ENCODE measurements at regions not wholly inside any gene's neighbourhood (a gene's known extent, or its start where the extent isn't known, plus 50 kb on each side); places are given as distances from the start of the nearest gene placed in this dataset.

DNA sequence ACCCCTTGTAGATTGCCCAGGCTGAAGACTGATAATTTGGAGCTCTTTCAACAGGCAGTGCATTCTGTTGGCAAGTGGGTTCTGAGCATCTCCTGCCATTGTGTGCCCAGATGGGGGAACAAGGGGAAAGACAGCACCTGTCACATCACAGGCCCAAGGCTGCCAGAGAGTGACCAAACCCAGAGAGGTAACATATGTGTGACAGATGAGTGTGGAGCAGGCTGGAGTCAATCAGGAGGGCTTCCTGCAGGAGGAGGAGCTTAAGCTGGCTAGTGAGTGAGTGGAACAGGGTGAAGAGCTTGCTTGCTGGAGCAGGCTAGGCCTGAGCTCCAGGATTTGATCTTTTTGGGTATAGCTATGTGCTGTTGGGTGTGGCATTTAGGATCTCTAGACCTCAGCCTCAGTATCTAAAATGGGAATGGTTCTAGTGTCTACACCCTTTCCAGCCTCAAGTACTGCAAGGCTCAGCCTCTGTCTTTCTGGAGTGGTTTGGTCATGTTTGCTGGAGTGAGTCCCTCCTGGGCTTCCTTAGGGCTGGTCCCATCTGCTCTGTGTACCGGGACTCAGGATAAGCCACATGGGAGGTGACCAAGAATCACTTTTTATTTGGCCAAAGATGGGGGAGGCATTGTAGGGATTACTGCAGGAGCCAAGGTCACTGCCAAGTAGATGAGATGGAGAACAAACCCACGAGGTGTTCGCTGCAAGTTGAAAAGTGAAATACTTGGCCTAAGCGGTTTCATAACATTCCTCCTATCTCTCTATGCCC, 152.4 kb upstream of the TSHZ3 start:
- DNase-seq = no peak

DNA sequence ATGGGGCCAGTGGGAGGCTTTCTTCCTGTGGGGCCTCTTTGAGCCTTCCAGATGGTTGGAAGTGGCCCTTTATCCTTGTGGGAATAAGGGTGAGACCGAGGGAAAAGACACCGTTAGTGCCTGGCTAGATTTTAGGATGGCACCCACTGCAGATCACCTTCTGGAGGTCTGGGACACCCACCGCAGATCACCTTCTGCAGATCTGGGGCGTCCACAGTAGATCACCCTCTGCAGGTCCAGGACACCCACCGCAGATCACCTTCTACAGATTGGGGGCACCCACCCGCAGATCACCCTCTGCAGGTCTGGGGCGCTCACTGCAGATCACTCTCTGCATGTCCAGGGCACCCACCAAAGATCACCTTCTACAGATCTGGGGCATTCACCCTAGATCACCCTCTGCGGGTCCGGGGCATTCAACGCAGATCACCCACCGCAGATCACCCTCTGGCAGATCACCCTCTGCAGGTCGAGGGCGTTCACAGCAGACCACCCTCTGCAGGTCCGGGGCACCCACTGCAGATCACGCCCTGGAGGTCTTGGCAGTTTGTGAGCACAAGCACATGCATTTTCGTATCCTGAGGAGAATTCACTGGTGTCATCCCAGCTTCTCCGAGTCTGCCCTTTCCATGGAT, 153.4 kb upstream of the TSHZ3 start:
- DNase-seq = no peak

DNA sequence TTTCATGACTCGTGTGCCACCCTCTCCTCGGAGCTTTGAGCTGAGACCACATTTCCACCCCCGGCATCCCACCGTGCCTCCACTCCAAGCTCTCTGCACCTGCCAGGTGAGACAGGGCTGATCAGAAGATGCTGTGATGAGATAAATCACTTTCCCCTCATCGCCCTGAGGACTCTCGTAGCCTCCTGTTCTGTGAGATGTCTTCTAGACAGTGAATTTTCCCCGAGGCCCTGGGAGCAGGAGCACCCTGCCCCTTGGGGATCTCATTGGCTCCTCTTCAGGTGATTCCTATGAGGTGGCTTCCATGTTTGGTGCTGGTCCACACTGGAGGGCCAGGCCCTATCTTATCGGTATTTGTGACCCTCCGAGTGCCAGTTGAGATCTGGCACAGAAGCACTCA, 154.0 kb upstream of the TSHZ3 start:
- DNase-seq = no peak

DNA sequence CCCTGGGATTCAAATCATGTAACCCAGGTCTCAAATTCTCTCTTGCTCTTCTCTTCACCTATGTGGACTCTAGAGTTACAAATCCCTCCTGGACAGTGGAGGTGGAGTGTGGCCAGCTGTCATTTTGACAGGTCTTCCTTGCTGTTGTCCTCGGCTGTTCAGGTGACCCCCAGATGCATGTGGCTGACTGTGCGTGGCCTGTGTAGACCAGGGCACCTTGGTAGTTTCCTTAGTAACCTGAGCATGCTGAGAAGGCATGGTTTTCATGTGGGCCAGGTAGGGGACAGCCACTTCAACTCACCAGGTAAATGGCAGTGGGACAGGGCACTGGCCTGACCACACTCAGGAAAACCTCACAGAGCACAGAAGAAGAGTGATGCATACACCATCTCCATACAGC, 155.0 kb upstream of the TSHZ3 start:
- no peak for DNase-seq

DNA sequence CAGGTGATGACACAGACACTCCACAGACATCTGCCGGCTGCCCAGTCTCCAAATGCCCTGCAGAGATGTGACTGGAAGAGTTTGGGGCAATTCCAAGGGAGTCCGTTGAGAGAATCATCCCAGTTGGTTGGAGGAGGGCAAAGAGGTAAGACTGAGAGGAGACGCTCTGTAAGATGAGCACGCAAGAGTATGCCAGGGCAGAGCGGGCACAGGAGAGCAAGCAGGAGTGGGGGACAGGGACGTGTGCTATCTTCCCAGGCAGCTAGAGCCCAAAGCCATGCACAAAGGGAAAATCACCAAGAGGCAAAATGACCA, 156.3 kb upstream of the TSHZ3 start:
- DNase-seq = no peak

DNA sequence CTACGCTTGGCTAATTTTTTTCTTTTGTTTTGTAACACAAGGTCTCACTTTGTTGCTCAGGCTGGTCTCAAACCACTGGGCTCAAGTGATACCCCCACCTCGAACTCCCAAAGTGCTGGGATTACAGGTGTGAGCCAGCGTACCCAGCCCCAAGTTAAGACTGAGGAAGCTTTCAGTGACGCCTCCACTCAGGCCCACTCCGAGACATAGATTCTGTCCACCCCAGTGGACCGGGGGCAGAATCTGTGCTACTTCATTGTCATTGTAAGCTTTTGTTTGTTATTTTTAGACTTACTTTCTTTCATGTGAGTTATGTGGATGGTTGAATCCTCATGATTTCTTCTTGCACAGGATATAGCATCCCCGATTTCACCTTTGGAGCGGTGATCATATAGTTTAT, 156.9 kb upstream of the TSHZ3 start:
- DNase-seq = no peak

DNA sequence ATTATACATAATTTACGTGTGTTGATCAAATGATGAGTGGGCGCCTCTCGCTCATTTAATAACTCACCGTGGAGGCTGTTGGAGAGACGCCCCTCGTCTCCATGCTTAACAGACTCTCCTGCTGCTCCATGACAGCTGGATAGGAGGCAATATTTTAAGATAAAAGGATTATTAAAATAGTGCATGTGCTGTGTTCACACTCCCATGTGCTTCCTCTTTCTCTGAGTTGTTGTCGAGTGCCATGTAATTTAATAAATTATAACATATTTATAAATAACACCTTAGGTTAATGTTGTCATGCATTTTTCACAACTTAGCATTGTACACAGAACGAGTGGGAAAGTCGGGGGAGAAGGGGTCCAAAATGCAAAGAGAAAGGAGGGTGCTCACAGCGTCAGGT, 161.4 kb upstream of the TSHZ3 start:
- DNase-seq = no peak

DNA sequence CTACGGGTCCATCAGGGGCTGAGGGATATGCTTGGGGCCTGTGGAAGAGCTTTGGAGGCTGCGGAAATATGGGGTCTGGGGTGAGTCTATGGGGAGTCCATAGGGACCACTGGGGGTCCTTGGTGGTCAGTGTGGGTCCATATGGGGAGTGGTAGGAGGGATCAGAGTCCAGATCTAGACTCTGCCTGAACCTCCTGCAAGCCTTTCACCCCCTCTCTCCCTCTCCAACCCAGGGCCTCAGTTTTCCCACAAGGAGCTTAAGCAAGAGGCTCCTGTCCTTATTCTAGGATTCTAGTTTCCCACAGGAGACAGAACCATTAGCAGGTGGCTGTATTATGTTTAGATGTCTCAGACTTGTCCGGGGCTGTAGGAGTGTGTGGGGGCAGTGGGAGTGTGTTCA, 161.9 kb upstream of the TSHZ3 start:
- no peak for DNase-seq

DNA sequence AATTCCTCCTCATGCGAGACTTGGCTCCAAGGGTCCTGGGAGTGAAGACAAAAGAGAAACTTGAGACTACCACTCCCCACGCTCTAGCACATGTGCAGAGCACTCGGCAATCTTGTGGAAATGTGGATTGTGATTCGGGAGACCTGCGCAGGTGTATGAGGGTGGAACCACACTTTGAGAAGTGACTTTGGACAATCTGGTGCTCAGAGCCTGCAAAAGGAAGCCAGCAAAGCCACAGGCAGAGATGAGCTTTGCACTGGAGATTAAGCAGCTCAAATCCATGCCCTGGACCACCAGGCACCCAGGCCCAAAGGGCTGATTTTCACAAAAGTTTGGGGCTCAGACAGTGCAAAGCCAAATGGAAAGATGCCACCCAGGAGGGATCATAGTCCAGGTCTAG, 162.5 kb upstream of the TSHZ3 start:
- no peak for DNase-seq

DNA sequence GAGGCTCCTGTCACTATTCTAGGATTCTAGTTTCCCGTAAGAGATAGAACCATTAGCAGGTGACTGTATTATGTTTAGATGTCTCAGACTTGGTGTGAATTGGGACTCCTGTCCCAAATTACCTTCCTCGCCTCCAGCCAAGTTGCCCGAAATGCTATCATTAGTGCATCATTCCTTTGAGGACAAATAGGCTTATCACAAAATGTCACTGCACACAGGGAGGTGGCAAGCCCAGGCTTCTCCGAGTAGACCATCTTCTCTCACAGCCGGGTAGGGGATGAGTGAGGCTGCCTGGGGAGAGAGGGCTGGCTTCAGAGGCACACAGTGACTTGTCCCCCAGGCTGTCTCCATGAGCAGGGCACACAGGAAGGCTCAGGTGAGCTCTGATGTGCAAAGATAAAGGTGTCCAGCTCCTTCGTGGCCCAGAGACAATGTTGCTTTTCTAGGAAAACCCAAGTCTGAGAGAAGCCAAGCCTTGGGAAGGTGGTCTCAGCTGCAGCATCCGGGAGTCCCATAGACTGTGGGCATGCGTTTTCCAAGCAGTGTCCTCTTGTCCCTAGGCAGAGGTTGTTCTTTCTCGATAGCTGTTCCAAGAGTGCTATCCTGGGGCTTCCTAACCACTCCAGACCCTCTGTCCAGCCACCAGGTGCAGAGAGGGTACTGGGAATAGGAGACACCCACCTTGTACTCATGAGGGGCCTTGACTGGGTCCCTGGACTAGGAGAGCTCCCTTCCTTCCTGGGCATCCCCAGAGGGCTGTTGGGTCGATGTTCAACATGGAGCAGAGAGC, 163.1 kb upstream of the TSHZ3 start:
- no peak for DNase-seq

DNA sequence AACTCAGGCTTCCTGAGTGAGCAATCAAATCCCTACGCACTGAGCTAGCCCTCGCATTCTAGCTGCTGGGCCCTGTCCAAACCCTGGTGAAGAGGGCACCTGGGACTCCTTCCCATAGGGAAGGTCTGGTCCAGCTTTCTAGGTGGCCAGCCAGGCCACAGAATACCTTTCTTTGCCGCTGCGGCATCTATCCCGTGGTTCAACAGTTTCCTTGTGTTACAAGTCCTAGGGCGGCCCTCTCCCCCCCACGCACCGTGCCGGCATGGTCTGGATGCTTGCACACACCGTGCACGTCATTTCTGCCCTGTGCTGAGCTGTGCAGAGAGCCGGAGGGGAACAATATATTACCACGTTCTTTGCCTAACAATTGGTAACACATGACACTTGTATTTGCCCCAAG, 164.6 kb upstream of the TSHZ3 start:
- DNase-seq = no peak

DNA sequence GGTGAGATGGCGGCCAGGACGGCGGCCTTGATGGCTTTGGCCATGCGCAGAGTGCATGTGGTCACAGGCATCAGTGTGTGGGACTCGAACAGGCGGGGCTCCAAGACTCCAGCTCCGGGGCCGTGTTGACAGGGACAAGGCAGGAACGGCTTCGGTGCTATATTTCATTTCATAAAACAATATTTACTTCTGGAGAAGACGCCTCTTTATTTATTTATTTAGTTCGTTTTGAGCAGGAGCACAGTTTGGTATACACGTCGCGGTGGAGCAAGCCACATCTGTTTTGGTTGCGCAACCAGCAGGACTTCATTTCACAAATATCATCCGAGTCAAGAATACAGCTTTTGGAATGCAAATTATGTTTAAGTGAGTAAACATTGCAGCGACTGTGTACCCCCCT, 166.7 kb upstream of the TSHZ3 start:
- no peak for DNase-seq

DNA sequence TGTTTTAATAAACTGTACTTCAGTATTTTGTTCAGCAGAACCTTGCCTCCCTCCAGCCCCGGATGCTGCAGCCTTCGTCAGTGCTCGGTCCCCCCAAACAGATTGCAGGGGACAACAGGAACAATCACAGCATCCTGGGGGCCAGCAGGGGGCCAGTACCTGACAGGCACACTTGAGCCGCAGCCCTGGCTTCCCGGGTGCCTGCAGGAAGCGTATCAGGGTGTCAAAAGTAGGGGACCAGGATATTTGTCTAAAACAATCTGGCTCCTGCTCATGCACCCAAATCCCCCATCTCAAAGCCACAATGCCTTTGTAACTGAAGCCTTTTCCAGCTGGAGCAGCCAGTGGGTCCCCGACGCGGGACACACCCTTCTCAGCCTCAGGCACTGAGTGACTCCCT, 167.5 kb upstream of the TSHZ3 start:
- DNase-seq = no peak

DNA sequence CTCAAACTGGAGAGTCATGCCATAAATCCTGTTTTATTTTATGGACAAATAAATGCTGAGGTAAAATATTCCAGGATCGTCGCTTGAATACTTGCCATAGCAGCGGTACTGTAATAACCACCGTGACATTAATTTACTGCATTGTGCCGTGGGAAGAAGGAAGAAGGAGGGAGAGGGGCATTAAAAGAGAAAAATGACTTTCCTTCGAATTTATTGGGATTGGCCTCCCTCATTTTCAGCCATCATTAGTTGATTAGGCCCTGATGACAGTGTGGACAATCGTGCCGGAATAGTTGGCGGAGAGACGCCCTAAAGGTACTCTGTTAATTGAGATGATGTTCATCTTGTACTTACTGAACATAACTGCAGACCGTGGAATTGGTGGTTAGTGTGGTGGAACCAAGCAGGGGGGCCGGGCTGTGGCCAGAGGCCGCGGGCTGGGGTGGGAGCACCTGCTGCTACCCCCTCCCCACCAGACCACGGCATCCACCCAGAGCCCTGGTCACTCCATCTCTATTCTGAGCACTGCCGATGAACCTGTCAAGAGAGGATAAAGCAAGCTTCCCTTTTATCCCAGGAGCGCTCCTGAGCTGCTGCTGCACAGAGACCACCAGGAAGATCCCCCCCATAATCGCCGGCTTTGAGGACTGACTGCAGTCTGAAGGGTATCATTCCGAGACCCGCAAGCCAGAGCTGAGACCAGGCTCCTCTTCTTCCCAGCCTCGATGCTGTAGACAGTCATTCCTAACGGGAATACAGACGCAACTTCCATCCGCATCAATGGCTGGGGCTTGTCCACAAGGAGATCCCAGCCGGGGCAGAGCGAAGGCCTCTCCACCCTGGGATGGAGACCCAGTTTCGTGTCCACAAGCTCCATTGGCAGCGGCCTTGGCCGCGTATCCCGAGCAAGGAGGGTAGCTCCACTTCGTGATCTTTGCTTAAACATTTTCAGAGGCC, 168.3 kb upstream of the TSHZ3 start:
- DNase-seq = no peak

DNA sequence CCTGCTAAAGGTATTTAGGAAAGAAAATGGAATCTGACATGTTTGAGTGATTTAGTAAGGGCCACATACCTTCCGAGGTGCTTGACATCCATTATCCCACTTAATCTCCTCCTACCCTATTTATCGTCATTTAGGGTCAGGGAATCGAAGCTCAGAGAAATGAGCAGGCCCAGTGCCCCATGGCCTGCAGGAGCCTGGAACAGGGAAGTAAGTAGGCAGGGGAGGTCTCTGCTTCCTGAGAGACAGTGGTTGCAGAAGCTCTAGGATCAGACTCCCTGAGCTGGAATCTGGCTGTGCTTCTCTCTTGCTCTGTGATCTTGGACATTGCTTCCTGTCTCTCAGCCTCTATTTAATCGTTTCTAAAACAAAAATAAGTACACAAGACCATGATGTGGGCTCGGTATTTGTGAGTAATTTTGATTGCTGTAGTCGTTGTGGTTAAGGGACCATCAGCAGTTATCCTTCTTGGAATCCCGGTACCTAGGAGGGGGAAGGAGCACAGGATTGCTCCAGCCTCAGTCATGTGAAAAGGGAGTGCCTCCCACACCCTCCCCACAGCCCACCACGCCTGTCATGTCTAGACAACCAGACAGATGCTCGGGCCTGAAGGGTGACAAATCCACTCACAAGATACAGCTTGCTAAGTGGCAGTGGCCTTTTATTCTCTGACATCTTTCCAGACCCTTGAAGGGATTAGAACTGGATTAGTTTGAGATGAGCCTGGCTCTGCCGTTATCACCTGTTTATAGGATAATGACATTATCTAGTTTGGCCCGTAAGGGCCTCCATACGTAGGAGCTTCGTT, 169.2 kb upstream of the TSHZ3 start:
- DNase-seq = no peak

DNA sequence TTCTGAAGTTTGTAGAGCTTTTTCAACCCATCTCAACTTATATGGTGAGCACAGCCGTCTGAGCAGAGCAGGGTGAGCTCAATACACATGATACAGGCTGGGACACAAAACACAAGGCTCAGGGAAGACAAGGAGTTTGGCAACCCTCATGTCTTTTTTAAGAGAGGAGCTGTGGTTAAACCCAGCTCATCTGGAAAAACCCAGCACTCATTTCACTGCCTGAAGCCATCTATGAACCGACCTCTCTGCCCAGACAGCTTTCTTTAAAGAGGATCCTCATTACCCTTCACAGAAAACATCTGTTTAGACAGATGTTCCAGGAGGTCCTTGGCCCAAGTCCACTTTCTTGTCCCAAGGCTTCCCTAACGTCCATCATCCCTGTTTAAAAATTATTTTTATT, 170.0 kb upstream of the TSHZ3 start:
- DNase-seq = no peak

DNA sequence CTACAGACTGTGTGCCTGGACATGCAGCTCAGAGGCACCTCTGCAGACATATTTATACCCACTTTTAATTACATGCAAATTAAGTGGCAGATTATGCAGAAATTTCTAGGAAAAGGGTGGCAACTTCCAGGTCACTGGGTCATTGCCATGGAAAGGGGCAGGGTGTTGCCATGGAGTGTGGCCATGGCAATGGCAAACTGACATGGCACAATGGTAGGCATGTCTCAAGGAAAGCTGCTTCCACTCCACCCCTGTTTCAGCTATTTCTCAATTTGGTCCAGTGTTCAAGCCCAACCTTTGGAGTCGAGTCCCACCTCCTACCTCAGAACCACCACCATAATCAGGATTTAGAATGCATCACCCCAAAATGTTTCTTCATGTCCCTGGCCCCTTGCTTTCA, 170.7 kb upstream of the TSHZ3 start:
- no peak for DNase-seq

DNA sequence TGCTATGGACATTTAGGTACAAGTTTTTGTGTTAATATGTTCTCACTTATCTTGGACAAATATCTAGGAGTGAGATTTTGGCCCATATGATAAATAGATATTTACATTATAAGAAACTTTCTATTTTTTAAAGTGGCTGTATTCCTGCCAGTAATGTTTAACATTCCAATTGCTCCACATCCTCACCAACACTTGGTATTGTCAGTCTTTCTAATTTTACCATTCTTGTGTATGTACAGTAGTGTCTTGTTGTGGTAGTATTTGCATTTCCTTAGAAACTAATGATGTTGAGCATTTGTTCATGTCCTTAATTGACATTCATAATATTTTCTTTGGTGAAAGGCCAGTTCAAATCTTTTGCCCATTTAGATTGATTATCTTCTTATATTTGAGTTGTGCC, 171.4 kb upstream of the TSHZ3 start:
- no peak for DNase-seq

DNA sequence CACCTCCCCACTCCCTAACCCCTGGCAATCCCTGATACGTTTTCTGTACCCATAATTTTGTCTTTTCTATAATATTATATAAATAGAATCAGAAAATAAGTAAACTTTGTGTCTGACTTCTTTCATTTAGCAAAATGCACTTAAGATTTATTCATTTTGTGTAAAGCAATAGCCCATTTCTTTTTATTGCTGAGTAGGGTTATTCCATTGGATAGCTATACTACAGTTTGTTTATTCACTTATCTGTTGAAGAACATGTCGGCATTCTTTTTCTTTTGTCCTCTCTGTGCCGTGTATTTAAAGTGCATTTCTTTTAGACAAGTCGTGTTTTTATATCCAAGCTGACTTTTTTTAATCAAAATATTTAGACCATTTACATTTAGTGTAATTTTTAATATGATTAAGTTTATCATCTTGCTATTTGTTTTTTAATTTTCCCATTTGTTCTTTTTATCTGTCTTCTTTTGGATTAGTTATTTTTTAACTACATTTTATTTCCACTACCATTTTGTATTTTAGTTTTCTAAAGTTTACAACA, 176.4 kb upstream of the TSHZ3 start:
- DNase-seq = no peak

DNA sequence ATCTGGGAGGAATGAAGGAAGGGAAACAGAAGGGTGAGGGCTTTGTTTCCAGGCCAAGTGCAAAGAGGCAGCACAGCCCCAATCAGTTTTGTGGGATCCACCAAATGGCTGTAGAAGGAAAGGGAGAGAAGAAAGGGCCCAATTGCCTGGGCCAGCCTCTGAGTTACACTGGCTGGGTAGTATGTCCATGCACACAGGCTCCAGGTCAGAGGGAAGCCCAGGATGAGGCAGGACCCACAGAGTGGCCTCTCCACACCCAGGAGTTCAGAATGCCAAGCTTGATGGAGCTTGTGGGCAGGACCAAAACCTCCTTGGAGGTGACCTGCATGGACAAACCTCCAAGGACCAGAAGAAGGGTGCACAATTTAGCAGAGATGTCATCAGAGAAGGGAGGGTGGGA, 178.2 kb upstream of the TSHZ3 start:
- DNase-seq = no peak

DNA sequence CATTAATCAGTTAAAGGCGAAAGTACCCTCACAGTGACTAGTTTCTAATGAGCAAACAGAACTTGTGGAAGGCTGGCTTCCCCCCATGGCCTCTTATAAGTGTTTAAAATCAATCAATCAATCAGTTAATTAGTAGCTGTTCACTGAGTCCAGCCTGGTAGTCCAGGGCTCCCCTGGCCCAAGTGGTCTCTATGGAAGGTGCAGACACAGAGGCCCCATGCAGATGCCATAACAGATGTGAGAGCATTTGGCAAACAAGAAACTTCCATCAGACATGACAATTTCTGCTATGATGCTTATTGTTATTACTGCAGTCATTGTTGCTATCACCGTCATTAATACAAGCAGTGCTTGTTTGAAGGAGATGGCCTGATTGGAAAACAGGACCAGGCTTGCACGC, 179.0 kb upstream of the TSHZ3 start:
- no peak for DNase-seq

DNA sequence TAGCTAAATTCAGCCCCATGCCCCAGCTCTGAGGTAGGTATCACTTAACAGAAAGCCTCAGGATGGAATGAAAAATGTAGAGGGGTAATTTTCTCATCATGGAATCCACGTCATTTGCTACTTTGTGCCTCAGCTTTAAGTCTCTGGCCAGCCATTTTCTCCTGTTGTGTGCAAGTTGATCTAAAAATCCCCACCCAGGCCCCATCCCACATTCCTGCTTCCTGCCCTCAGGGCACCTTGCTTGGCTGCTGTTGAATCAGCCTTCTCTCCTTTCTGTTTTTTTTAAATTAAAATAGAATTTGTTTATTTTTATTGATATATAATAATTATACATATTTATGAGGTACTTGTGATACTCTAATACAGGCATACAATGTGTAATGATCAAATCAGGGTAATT, 179.9 kb upstream of the TSHZ3 start:
- DNase-seq = no peak
